WTC11 (cell line): ENCODE measurements at regions not wholly inside any gene's neighbourhood (a gene's known extent, or its start where the extent isn't known, plus 50 kb on each side); places are given as distances from the start of the nearest gene placed in this dataset.
"Not testable (repeated sequence)": the region's sequence is repeated elsewhere in the genome, so short reads cannot be mapped to it uniquely, and the experiment has no call there.

Source experiments
- ATAC-seq: fragments of 200-7000 bp; cut with Tn5 transposase; 2 replicates; pipeline ENCODE4 v1.10.0; 2021; ENCODE audit warnings: mild to moderate bottlenecking, moderate library complexity
- CTCF ChIA-PET: fragments of 300-600 bp; sonication (Branson Sonifier 250); formaldehyde crosslinking; loops from one replicate; lab custom pipeline; 2021; ENCODE audit warnings: antibody characterized with exemption; lab: Charles Lee
- POLR2A ChIA-PET: fragments of 350-600 bp; sonication (Branson Sonifier 250); formaldehyde crosslinking; loops from one replicate; lab custom pipeline; 2021; ENCODE audit warnings: antibody characterized with exemption; lab: Charles Lee
- DNase-seq: peaks from one replicate; pipeline ENCODE4 v3.0.0; 2021; ENCODE audit warnings: low spot score
- H3K27ac Mint-ChIP-seq: 2 replicates; pipeline ENCODE4 v1.8.0; 2021; ENCODE audit warnings: mixed read lengths
- H3K27me3 Mint-ChIP-seq: 2 replicates; pipeline ENCODE4 v1.8.0; 2021; ENCODE audit warnings: low read depth, mild to moderate bottlenecking, moderate library complexity, mixed read lengths
- H3K36me3 Mint-ChIP-seq: 2 replicates; pipeline ENCODE4 v1.8.0; 2021; ENCODE audit warnings: mixed read lengths
- H3K4me1 Mint-ChIP-seq: 2 replicates; pipeline ENCODE4 v1.8.0; 2022; ENCODE audit warnings: mixed read lengths
- H3K4me3 Mint-ChIP-seq: 2 replicates; pipeline ENCODE4 v1.8.0; 2021; ENCODE audit warnings: mild to moderate bottlenecking, moderate library complexity, mixed read lengths
- H3K9me3 Mint-ChIP-seq: 2 replicates; pipeline ENCODE4 v1.8.0; 2021; ENCODE audit warnings: mixed read lengths
- AR ChIP-seq: fragments of 250-450 bp; sonication (Bioruptor Pico); IDR thresholded peaks from 2 replicates; pipeline ENCODE4 v1.9.0; 2021; ENCODE audit warnings: mild to moderate bottlenecking
- CREB1 ChIP-seq: sonication (generic); formaldehyde crosslinking; IDR thresholded peaks from 2 replicates; pipeline ENCODE4 v1.8.0; 2023; ENCODE audit warnings: mild to moderate bottlenecking, missing genetic modification reagents
- CREM ChIP-seq: sonication (generic); formaldehyde crosslinking; IDR thresholded peaks from 2 replicates; pipeline ENCODE4 v1.8.1; 2022; ENCODE audit warnings: mild to moderate bottlenecking, missing genetic modification reagents, moderate library complexity
- FOXK1 ChIP-seq: sonication (generic); formaldehyde crosslinking; IDR thresholded peaks from 2 replicates; pipeline ENCODE4 v1.8.0; 2022; ENCODE audit warnings: mild to moderate bottlenecking, moderate library complexity, missing genetic modification reagents
- FOXP1 ChIP-seq: sonication (generic); formaldehyde crosslinking; IDR thresholded peaks from 2 replicates; pipeline ENCODE4 v1.8.0; 2022; ENCODE audit warnings: missing genetic modification reagents, mild to moderate bottlenecking, moderate library complexity, borderline replicate concordance
- GTF2I ChIP-seq: fragments of 250-450 bp; sonication (Bioruptor Pico); conservative IDR thresholded peaks from 2 replicates; pipeline ENCODE4 v1.4.0; 2021; ENCODE audit warnings: mild to moderate bottlenecking
- PRDM15 ChIP-seq: sonication (generic); formaldehyde crosslinking; IDR thresholded peaks from 2 replicates; pipeline ENCODE4 v1.8.0; 2022; ENCODE audit warnings: missing genetic modification reagents
- RORB ChIP-seq: fragments of 250-450 bp; sonication (Bioruptor Pico); IDR thresholded peaks from 2 replicates; pipeline ENCODE4 v1.9.0; 2021; ENCODE audit warnings: mild to moderate bottlenecking
- SMAD4 ChIP-seq: sonication (generic); formaldehyde crosslinking; IDR thresholded peaks from 2 replicates; pipeline ENCODE4 v1.8.0; 2022; ENCODE audit warnings: mild to moderate bottlenecking, missing genetic modification reagents
- SP1 ChIP-seq: sonication (generic); formaldehyde crosslinking; conservative IDR thresholded peaks from 2 replicates; pipeline ENCODE4 v1.8.1; 2022; ENCODE audit warnings: missing genetic modification reagents
- ZNF396 ChIP-seq: fragments of 250-450 bp; sonication (Bioruptor Pico); IDR thresholded peaks from 2 replicates; pipeline ENCODE4 v1.8.0; 2021; ENCODE audit warnings: mild to moderate bottlenecking, moderate library complexity, borderline replicate concordance
- TF ChIP-seq, protein P1 (sequence below): fragments of 250-450 bp; sonication (Bioruptor Pico); IDR thresholded peaks from 2 replicates; pipeline ENCODE4 v2.1.2; 2022; ENCODE audit warnings: mild to moderate bottlenecking, moderate library complexity
- TF ChIP-seq, protein P2 (sequence below): fragments of 250-450 bp; sonication (Bioruptor Pico); IDR thresholded peaks from 2 replicates; pipeline ENCODE4 v1.9.0; 2021; ENCODE audit warnings: moderate library complexity, mild to moderate bottlenecking, inconsistent platforms, borderline replicate concordance
- TF ChIP-seq, protein P3 (sequence below): sonication (generic); formaldehyde crosslinking; IDR thresholded peaks from 2 replicates; pipeline ENCODE4 v1.8.1; 2022; ENCODE audit warnings: mild to moderate bottlenecking, missing genetic modification reagents, moderate library complexity, borderline replicate concordance
- TF ChIP-seq, protein P4 (sequence below): sonication (generic); formaldehyde crosslinking; IDR thresholded peaks from 2 replicates; pipeline ENCODE4 v1.8.0; 2023; ENCODE audit warnings: missing genetic modification reagents, mild to moderate bottlenecking, borderline replicate concordance

GRCh38 chr1:184183919-184184318 lies 132.4 kb downstream of the TSEN15 start:
- POLR2A ChIA-PET: no interaction called here
- Mint-ChIP-seq H3K4me1 (no peaks in the 10 kb centered on the region), H3K9me3 (no peaks in the 10 kb centered on the region)
- no peak for DNase-seq
- CTCF ChIA-PET: no interaction called here
- TF ChIP-seq PRDM15 (CRISPR knock-in tag) (no peak), CREM (no peak), ZNF396 (no peak), SP1 (CRISPR knock-in tag) (no peak)
- TF ChIP-seq, protein P1, sequence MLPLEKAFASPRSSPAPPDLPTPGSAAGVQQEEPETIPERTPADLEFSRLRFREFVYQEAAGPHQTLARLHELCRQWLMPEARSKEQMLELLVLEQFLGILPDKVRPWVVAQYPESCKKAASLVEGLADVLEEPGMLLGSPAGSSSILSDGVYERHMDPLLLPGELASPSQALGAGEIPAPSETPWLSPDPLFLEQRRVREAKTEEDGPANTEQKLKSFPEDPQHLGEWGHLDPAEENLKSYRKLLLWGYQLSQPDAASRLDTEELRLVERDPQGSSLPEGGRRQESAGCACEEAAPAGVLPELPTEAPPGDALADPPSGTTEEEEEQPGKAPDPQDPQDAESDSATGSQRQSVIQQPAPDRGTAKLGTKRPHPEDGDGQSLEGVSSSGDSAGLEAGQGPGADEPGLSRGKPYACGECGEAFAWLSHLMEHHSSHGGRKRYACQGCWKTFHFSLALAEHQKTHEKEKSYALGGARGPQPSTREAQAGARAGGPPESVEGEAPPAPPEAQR (CRISPR knock-in tag): no peak
- TF ChIP-seq, protein P2, sequence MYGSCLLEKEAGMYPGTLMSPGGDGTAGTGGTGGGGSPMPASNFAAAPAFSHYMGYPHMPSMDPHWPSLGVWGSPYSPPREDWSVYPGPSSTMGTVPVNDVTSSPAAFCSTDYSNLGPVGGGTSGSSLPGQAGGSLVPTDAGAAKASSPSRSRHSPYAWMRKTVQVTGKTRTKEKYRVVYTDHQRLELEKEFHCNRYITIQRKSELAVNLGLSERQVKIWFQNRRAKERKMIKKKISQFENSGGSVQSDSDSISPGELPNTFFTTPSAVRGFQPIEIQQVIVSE (CRISPR knock-in tag): no peak
- TF ChIP-seq, protein P3, sequence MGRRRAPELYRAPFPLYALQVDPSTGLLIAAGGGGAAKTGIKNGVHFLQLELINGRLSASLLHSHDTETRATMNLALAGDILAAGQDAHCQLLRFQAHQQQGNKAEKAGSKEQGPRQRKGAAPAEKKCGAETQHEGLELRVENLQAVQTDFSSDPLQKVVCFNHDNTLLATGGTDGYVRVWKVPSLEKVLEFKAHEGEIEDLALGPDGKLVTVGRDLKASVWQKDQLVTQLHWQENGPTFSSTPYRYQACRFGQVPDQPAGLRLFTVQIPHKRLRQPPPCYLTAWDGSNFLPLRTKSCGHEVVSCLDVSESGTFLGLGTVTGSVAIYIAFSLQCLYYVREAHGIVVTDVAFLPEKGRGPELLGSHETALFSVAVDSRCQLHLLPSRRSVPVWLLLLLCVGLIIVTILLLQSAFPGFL (CRISPR knock-in tag): no peak
- TF ChIP-seq, all 79 proteins: peak for 0
- no peak for ATAC-seq
- Mint-ChIP-seq H3K36me3 (no peaks in the 10 kb centered on the region), H3K27me3 (no peaks in the 10 kb centered on the region), H3K4me3 (no peak overlapping the region), H3K27ac (no peak overlapping the region)

DNA sequence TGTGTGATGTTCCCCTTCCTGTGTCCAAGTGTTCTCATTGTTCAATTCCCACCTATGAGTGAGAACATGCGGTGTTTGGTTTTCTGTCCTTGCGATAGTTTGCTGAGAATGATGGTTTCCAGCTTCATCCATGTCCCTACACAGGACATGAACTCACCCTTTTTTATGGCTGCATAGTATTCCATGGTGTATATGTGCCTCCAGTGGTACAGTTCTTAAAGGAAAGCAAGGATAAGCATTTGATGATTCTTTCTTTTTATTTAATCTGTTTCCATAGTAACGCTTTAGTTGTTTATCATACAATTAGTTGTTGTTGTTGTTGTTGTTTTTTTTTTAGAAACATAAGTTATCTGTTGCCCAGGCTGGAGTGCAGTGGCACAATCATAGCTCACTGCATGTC lies 133.1 kb downstream of the TSEN15 start:
- CTCF ChIA-PET, DNase-seq, H3K27me3 Mint-ChIP-seq, POLR2A ChIA-PET, H3K4me3 Mint-ChIP-seq, ATAC-seq, H3K27ac Mint-ChIP-seq, H3K36me3 Mint-ChIP-seq, H3K4me1 Mint-ChIP-seq, H3K9me3 Mint-ChIP-seq: not testable (repeated sequence)

DNA sequence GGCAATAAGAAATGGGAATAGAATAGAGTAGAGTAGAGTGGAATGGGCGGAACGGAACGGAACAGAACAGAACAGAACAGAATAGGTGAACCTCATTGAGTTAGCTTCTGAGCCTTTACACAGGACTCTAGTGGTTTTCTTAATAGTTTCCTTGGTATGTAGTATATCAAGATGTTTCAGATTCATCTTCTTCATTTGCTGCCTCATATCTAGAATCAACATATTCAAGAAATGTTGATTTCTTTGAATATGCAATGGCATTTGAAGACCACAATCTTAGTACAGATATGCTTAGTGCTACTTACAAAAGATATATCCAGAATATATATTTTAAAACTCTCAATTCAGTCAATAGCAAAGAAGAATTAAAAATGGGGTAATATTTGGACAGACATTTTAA lies 133.8 kb downstream of the TSEN15 start:
- DNase-seq (no peak), ATAC-seq (no peak)
- no peaks in the 10 kb centered on the region for H3K9me3 Mint-ChIP-seq
- H3K4me3 Mint-ChIP-seq: no peak overlapping the region
- H3K4me1 Mint-ChIP-seq: no peaks in the 10 kb centered on the region
- H3K27me3 Mint-ChIP-seq: no peaks in the 10 kb centered on the region
- TF ChIP-seq CREB1 (CRISPR knock-in tag) (no peak), SP1 (CRISPR knock-in tag) (no peak)
- no peaks in the 10 kb centered on the region for H3K36me3 Mint-ChIP-seq
- POLR2A ChIA-PET: no interaction called here
- no peak overlapping the region for H3K27ac Mint-ChIP-seq
- CTCF ChIA-PET: no interaction called here

GRCh38 chr1:184186167-184186566 lies 134.6 kb downstream of the TSEN15 start:
- ATAC-seq (no peak), DNase-seq (no peak)
- Mint-ChIP-seq H3K4me1 (no peaks in the 10 kb centered on the region), H3K27me3 (no peaks in the 10 kb centered on the region), H3K27ac (no peak overlapping the region), H3K36me3 (no peaks in the 10 kb centered on the region), H3K9me3 (no peaks in the 10 kb centered on the region), H3K4me3 (no peak overlapping the region)
- POLR2A ChIA-PET: no interaction called here
- CTCF ChIA-PET: no interaction called here
- no peak for TF ChIP-seq FOXK1
- TF ChIP-seq SMAD4 (CRISPR knock-in tag): no peak
- TF ChIP-seq FOXP1 (CRISPR knock-in tag): no peak
- no peak for TF ChIP-seq GTF2I (CRISPR knock-in tag)
- TF ChIP-seq RORB (CRISPR knock-in tag): no peak
- TF ChIP-seq, protein P4, sequence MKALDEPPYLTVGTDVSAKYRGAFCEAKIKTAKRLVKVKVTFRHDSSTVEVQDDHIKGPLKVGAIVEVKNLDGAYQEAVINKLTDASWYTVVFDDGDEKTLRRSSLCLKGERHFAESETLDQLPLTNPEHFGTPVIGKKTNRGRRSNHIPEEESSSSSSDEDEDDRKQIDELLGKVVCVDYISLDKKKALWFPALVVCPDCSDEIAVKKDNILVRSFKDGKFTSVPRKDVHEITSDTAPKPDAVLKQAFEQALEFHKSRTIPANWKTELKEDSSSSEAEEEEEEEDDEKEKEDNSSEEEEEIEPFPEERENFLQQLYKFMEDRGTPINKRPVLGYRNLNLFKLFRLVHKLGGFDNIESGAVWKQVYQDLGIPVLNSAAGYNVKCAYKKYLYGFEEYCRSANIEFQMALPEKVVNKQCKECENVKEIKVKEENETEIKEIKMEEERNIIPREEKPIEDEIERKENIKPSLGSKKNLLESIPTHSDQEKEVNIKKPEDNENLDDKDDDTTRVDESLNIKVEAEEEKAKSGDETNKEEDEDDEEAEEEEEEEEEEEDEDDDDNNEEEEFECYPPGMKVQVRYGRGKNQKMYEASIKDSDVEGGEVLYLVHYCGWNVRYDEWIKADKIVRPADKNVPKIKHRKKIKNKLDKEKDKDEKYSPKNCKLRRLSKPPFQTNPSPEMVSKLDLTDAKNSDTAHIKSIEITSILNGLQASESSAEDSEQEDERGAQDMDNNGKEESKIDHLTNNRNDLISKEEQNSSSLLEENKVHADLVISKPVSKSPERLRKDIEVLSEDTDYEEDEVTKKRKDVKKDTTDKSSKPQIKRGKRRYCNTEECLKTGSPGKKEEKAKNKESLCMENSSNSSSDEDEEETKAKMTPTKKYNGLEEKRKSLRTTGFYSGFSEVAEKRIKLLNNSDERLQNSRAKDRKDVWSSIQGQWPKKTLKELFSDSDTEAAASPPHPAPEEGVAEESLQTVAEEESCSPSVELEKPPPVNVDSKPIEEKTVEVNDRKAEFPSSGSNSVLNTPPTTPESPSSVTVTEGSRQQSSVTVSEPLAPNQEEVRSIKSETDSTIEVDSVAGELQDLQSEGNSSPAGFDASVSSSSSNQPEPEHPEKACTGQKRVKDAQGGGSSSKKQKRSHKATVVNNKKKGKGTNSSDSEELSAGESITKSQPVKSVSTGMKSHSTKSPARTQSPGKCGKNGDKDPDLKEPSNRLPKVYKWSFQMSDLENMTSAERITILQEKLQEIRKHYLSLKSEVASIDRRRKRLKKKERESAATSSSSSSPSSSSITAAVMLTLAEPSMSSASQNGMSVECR: no peak
- no peak for TF ChIP-seq AR (CRISPR knock-in tag)
